ENCODE measurements at regions not wholly inside any gene's neighbourhood (a gene's known extent, or its start where the extent isn't known, plus 50 kb on each side); places are given as distances from the start of the nearest gene placed in this dataset.

DNA sequence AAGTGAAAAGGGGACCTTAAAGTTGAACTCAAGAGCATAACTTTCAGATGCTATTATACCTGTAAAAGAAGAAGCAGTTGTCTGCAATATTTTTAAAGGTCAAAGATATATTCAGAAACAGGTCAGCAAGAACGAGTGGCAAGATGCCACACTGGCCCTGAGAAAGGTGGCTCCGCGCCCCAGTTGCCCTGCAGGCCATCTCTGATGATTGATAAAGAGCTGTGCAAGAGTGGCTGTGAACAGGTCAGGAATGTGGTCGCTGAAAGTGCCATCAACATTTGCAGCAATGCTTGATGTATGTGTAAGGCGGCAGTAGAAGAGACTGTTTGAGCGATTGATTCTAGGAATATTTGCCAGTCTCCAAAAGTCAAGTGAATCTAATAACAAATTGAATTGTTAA is 664.2 kb upstream of the SLC10A2 start:
- TF ChIP-seq, protein P1, sequence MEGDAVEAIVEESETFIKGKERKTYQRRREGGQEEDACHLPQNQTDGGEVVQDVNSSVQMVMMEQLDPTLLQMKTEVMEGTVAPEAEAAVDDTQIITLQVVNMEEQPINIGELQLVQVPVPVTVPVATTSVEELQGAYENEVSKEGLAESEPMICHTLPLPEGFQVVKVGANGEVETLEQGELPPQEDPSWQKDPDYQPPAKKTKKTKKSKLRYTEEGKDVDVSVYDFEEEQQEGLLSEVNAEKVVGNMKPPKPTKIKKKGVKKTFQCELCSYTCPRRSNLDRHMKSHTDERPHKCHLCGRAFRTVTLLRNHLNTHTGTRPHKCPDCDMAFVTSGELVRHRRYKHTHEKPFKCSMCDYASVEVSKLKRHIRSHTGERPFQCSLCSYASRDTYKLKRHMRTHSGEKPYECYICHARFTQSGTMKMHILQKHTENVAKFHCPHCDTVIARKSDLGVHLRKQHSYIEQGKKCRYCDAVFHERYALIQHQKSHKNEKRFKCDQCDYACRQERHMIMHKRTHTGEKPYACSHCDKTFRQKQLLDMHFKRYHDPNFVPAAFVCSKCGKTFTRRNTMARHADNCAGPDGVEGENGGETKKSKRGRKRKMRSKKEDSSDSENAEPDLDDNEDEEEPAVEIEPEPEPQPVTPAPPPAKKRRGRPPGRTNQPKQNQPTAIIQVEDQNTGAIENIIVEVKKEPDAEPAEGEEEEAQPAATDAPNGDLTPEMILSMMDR (IDR thresholded peaks at IDR 0.05): no peak
- TF ChIP-seq POLR2A (IDR thresholded peaks at IDR 0.05): no peak
